ENCODE measurements at regions not wholly inside any gene's neighbourhood (a gene's known extent, or its start where the extent isn't known, plus 50 kb on each side); places are given as distances from the start of the nearest gene placed in this dataset.

- Histone ChIP-seq H3K4me1 (replicated peaks in 1 of 4; ENCODE audit: control insufficient read depth in 3 of 4, insufficient read depth in 4 of 4, low read length in 3 of 4) (no peaks in the 10 kb centered on the region), H4K5ac (ENCODE audit: insufficient read length, low read depth, low read length) (no peak overlapping the region), H3K9me3 (ENCODE audit: insufficient read depth in 2 of 2, low read depth in 1 of 2, low read length in 1 of 2) (no peaks in the 10 kb centered on the region; a peak in 1 of 4 replicates), H4K20me1 (replicated peaks in 1 of 2; ENCODE audit: control insufficient read depth in 1 of 2, insufficient read depth in 2 of 2, low read length in 2 of 2) (no peaks in the 10 kb centered on the region), H3K27ac (ENCODE audit: low read depth, low read length) (no peak overlapping the region), H2BK12ac (ENCODE audit: low read depth, low read length) (no peak overlapping the region), H3K79me1 (ENCODE audit: low read depth, low read length) (no peaks in the 10 kb centered on the region), H3K9ac (replicated peaks in 1 of 4; ENCODE audit: extremely low read depth in 1 of 4, low read depth in 3 of 4, low read length in 3 of 4) (no peak overlapping the region), H4K91ac (replicated peaks; ENCODE audit: insufficient read length, low read length) (no peak overlapping the region), H3K79me2 (ENCODE audit: control insufficient read depth in 1 of 2, insufficient read depth in 2 of 2, low read length in 2 of 2) (no peaks in the 10 kb centered on the region), H2BK20ac (ENCODE audit: low read length) (no peak overlapping the region), H3K4me3 (ENCODE audit: extremely low read depth in 1 of 4, insufficient read depth in 2 of 4, low read depth in 3 of 4, low read length in 4 of 4) (no peak overlapping the region), H3K4me2 (ENCODE audit: insufficient read depth in 1 of 2, low read depth in 2 of 2, low read length in 2 of 2) (no peak overlapping the region), H2BK15ac (ENCODE audit: low read length) (no peak overlapping the region), H3K36me3 (ENCODE audit: control insufficient read depth in 2 of 4, insufficient read depth in 4 of 4, low read length in 3 of 4) (no peaks in the 10 kb centered on the region; a peak in 2 of 8 replicates), H3K56ac (replicated peaks; ENCODE audit: insufficient read length, low read depth, low read length) (no peak overlapping the region), H2BK5ac (ENCODE audit: low read depth, low read length) (no peak overlapping the region), H2AK5ac (ENCODE audit: low read depth, low read length) (no peak overlapping the region), H3K4ac (replicated peaks; ENCODE audit: insufficient read length, low read depth, low read length) (no peak overlapping the region), H2AFZ (ENCODE audit: low read length) (no peak overlapping the region), H3K27me3 (replicated peaks in 1 of 4; ENCODE audit: control insufficient read depth in 3 of 4, extremely low read depth in 1 of 4, insufficient read depth in 3 of 4, low read length in 3 of 4) (no peaks in the 10 kb centered on the region), H3K18ac (ENCODE audit: extremely low read depth, low read length) (no peak overlapping the region), H3K14ac (ENCODE audit: insufficient read length) (no peak overlapping the region), H4K8ac (ENCODE audit: extremely low read depth, insufficient read depth, low read length) (no peak overlapping the region), H3K23me2 (ENCODE audit: low read depth, low read length) (no peaks in the 10 kb centered on the region), H3K23ac (ENCODE audit: insufficient read length) (no peak overlapping the region), H2BK120ac (replicated peaks; ENCODE audit: low read depth, low read length) (no peak overlapping the region)
- CTCF ChIA-PET (ENCODE audit: partially characterized antibody) = no interaction called here
- POLR2A ChIA-PET (ENCODE audit: partially characterized antibody) = no interaction called here
- DNase-seq (ENCODE audit: low read depth in 1 of 2, low spot score in 2 of 2) (no peak), FAIRE-seq (no peak)
- 86% methylated on average over 4 of the region's 4 CpGs; no CpG with 5 or more reads in 1 of the 2 experiments for WGBS, 2 experiments (ENCODE audit: extremely low coverage in 1 of 2, insufficient coverage in 1 of 2, insufficient read length in 1 of 2, insufficient replicate concordance in 2 of 2, low coverage in 1 of 2, low lambda C conversion rate in 2 of 2, missing lambda C conversion rate in 1 of 2)
- TF ChIP-seq RNF2 (IDR thresholded peaks at IDR 0.05; ENCODE audit: borderline replicate concordance, low read depth, low read length, missing control alignments, poor library complexity, severe bottlenecking) = no peak
- TF ChIP-seq MAX (IDR thresholded peaks at IDR 0.05) = no peak
- TF ChIP-seq BACH1 (IDR thresholded peaks at IDR 0.05; ENCODE audit: low read length) = no peak
- TF ChIP-seq BRCA1 (IDR thresholded peaks at IDR 0.05; ENCODE audit: low read depth, low read length) = no peak
- no peak for TF ChIP-seq RXRA (IDR thresholded peaks at IDR 0.05; ENCODE audit: insufficient read depth, low read depth, low read length)
- TF ChIP-seq, protein P1, sequence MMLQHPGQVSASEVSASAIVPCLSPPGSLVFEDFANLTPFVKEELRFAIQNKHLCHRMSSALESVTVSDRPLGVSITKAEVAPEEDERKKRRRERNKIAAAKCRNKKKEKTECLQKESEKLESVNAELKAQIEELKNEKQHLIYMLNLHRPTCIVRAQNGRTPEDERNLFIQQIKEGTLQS (IDR thresholded peaks at IDR 0.05; ENCODE audit: insufficient read depth, low read depth, low read length) = no peak
- no peak for TF ChIP-seq RFX5 (IDR thresholded peaks at IDR 0.05; ENCODE audit: borderline replicate concordance, low read depth, low read length)
- no peak for TF ChIP-seq KDM4A (IDR thresholded peaks at IDR 0.05; ENCODE audit: low read depth, low read length, severe bottlenecking)
Observed at GRCh38 chr4:56195025-56195424, 192.3 kb downstream of the AASDH start.
